ENCODE measurements at regions not wholly inside any gene's neighbourhood (a gene's known extent, or its start where the extent isn't known, plus 50 kb on each side); places are given as distances from the start of the nearest gene placed in this dataset.
"Not testable (repeated sequence)": the region's sequence is repeated elsewhere in the genome, so short reads cannot be mapped to it uniquely, and the experiment has no call there.

GRCh38 chr6:137571854-137572253, 77.7 kb upstream of the OLIG3 start:
- no peak for DNase-seq (ENCODE audit: low read depth, low spot score)
- CTCF ChIA-PET, result no interaction called here
- Histone ChIP-seq H3K27ac (ENCODE audit: low read depth, low read length) (no peak overlapping the region), H3K27me3 (ENCODE audit: control insufficient read depth, insufficient read depth, low read length) (no peaks in the 10 kb centered on the region), H3K4me3 (ENCODE audit: low read depth, low read length) (no peak overlapping the region), H3K9me3 (ENCODE audit: control insufficient read depth, insufficient read depth, low read length) (no peaks in the 10 kb centered on the region)
- POLR2A ChIA-PET, result no interaction called here
- TF ChIP-seq CTCF (IDR thresholded peaks at IDR 0.05; ENCODE audit: low read depth, low read length), result peak; percentile 68

- CTCF ChIA-PET, result no interaction called here
- Histone ChIP-seq H3K27me3 (ENCODE audit: control insufficient read depth, insufficient read depth, low read length) (no peaks in the 10 kb centered on the region), H3K4me3 (ENCODE audit: low read depth, low read length) (no peak overlapping the region), H3K9me3 (ENCODE audit: control insufficient read depth, insufficient read depth, low read length) (no peaks in the 10 kb centered on the region), H3K27ac (ENCODE audit: low read depth, low read length) (no peak overlapping the region)
- POLR2A ChIA-PET, result no interaction called here
- DNase-seq (ENCODE audit: low read depth, low spot score), result no peak
- TF ChIP-seq CTCF (IDR thresholded peaks at IDR 0.05; ENCODE audit: low read depth, low read length), result no peak
Measured at GRCh38 chr6:137573739-137574138, 79.5 kb upstream of the OLIG3 start.

GRCh38 chr6:137579612-137580011, 85.4 kb upstream of the OLIG3 start:
- no peak for TF ChIP-seq CTCF (IDR thresholded peaks at IDR 0.05; ENCODE audit: low read depth, low read length)
- ChIA-PET POLR2A (no interaction called here), CTCF (no interaction called here)
- Histone ChIP-seq H3K4me3 (ENCODE audit: low read depth, low read length) (no peak overlapping the region), H3K9me3 (ENCODE audit: control insufficient read depth, insufficient read depth, low read length) (no peaks in the 10 kb centered on the region), H3K27ac (ENCODE audit: low read depth, low read length) (no peak overlapping the region), H3K27me3 (ENCODE audit: control insufficient read depth, insufficient read depth, low read length) (no peaks in the 10 kb centered on the region)
- no peak for DNase-seq (ENCODE audit: low read depth, low spot score)

- no peaks in the 10 kb centered on the region for H3K27me3 ChIP-seq (ENCODE audit: control insufficient read depth, insufficient read depth, low read length)
- no peak for DNase-seq (ENCODE audit: low read depth, low spot score)
- H3K27ac ChIP-seq (ENCODE audit: low read depth, low read length), result no peak overlapping the region
- no peaks in the 10 kb centered on the region for H3K9me3 ChIP-seq (ENCODE audit: control insufficient read depth, insufficient read depth, low read length)
- no peak overlapping the region for H3K4me3 ChIP-seq (ENCODE audit: low read depth, low read length)
- TF ChIP-seq CTCF (IDR thresholded peaks at IDR 0.05; ENCODE audit: low read depth, low read length), result no peak
- ChIA-PET CTCF (interaction anchor here (0.5 kb wide), 1 partner anchor 204 kb away, joined by 3 read pairs; no protein-coding TSS in a partner anchor), POLR2A (no interaction called here)
Measured at GRCh38 chr6:137581019-137581707, 87.0 kb upstream of the OLIG3 start.

GRCh38 chr6:137583519-137583918, 89.3 kb upstream of the OLIG3 start:
- H3K27ac ChIP-seq (ENCODE audit: low read depth, low read length); H3K9me3 ChIP-seq (ENCODE audit: control insufficient read depth, insufficient read depth, low read length); H3K27me3 ChIP-seq (ENCODE audit: control insufficient read depth, insufficient read depth, low read length); H3K4me3 ChIP-seq (ENCODE audit: low read depth, low read length); DNase-seq (ENCODE audit: low read depth, low spot score); POLR2A ChIA-PET: not testable (repeated sequence)
- CTCF ChIA-PET, result interaction anchor here (0.9 kb wide), 1 partner anchor 13 kb away, joined by 3 read pairs; no protein-coding TSS in a partner anchor

All from AG04450 (cell line).